GM19351 (cell line): ENCODE measurements at regions not wholly inside any gene's neighbourhood (a gene's known extent, or its start where the extent isn't known, plus 50 kb on each side); places are given as distances from the start of the nearest gene placed in this dataset.
"Not testable (repeated sequence)": the region's sequence is repeated elsewhere in the genome, so short reads cannot be mapped to it uniquely, and the experiment has no call there.

Source experiments
- ATAC-seq: cut with Tn5 transposase; IDR thresholded peaks from one replicate; pipeline ENCODE4 v1.9.1; 2021; ENCODE audit warnings: mild to moderate bottlenecking, moderate library complexity; ENCODE audit not compliant: unreplicated experiment

GRCh38 chr1:181253601-181254000 is 165.1 kb downstream of the IER5 start:
- ATAC-seq = not testable (repeated sequence)

DNA sequence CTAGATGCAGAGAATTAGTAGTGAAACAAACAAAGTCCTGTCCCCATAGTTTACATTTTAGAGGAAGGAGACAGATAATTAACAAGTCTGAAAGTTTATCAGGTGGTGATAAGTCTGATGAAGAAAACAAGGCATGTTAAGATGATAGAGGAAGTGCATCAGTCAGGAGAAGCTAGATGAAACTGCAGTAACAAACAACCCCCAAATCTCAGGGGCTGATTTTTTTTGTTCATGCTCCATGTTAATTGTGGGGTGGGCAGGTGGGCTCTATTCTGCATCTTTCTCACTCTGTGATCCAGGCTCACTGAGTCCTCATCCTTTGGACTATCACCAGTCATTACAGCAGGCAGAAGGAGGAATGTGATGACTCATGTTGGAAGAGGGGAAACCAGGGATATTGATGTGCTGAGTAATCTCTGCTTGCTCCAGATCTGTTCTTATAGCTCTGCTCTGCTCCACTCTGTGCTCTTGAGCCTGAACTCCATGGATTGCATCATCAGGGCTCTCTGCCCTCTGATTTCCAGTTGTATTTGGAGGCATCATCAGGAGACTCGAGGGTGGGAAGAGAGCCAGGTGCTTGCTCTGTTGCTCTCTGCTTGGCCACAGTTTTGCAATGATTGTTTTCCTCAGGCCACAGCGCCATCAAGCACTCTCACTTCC is 166.9 kb downstream of the IER5 start:
- no peak for ATAC-seq

GRCh38 chr1:181257117-181257516 is 168.6 kb downstream of the IER5 start:
- no peak for ATAC-seq

DNA sequence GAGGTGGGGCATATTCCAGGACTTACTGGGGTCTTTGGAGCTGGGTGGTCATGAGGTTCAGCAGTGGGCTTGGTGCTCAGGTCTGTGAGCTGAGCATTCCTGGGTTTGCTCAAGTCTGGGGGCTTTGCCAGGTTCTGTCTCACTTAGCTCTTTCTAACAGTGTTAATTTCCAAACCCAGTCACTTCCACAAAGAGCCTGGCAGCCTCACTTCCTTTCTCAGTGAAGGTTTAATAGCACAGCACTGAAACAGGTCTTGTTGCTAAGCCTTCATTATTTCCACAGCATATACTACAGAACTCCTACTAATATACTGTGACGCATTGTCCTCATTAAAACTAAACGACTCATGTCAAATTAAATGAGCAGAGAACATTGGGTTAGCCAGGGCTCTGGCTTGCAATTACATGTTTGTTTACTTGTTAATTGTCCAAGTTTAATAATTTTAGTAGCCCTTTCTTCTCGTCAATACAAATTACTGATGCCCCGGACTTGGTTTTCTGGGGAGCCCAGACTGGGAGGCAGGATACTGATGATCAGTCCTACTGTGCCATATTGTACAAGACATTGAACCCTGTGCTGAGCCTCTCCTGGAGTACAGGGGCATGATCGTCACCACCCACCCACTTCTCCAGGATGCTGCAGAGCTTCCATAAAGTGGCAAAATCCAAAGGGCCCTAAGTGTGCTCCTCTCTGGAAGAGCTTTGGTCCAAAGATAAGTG is 170.7 kb downstream of the IER5 start:
- ATAC-seq = no peak

DNA sequence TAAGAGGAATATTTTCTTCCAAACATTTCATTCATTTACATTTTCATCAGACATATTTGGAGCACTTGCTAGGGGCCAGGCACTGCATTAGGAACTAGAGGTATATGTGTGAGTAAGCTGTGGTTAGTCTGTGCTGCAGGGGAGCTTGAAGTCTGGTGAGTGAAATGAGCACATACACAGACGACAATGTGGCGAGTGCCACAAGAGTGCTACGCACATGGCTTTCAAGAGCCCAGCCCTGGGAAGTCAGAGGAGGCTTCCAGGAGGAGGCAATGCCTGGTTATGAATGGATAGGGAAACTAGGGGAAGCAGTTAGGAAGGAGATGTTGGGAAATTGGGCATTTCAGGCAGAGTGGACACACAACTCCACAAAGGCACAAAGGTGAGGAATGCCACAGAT is 171.8 kb downstream of the IER5 start:
- no peak for ATAC-seq

DNA sequence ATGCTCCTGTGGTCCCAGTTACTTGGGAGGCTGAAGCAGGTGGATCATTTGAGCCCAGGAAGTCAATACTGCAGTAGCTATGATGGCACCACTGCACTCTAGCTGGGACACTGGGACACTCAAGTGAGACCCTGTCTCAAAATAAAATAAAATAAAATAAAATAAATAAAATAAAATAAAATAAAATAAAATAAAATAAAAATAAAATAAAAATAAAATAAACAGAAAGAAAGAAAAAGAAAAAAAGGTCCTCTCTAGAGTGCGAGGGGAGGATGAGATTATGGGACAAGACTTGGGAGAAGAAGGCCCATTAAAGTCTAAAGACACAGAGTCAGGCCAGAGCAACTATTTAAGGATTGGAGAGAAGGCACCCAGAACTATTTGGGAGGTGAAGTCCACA is 172.5 kb downstream of the IER5 start:
- ATAC-seq = no peak

DNA sequence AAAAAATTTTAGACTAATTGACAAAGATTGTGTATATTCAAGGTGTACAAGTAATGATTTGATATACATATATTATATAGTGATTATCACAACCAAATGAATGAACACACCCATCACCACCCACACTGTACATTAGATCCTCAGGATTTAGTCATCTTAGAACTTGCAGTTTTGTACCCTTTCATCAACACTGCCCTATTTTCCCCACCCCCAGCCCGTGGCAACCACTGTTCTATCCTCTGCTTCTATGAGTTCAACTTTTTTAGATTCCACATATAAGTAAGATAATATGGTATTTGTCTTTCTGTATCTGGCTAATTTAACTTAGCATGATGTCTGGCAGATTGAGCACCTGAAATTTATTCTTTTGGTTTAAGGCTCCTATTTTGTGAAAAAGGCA is 173.6 kb downstream of the IER5 start:
- ATAC-seq = no peak

GRCh38 chr1:181263444-181263843 is 174.9 kb downstream of the IER5 start:
- ATAC-seq = no peak

DNA sequence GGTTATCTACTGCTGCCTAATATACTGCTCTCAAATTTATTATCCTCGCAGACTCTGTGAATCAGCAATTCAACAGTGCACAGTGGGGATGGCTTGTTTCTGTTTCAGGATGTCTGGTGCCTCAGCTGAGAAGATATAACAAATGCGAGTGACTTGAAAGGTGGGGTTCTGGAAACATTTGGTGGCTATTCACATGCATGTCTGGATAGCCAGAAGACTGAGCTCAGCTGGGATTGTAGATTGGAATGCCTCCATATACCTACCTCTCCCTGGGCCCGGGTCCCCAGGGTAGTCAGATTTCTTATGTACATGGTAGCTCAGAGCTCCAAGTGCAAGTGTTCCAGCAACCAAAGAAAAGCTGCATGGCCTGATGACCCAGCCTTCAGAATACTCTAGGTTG is 176.3 kb downstream of the IER5 start:
- ATAC-seq = no peak

GRCh38 chr1:181284978-181285377 is 196.5 kb downstream of the IER5 start:
- ATAC-seq = no peak

GRCh38 chr1:181295217-181295616 is 188.1 kb upstream of the CACNA1E start:
- no peak for ATAC-seq

DNA sequence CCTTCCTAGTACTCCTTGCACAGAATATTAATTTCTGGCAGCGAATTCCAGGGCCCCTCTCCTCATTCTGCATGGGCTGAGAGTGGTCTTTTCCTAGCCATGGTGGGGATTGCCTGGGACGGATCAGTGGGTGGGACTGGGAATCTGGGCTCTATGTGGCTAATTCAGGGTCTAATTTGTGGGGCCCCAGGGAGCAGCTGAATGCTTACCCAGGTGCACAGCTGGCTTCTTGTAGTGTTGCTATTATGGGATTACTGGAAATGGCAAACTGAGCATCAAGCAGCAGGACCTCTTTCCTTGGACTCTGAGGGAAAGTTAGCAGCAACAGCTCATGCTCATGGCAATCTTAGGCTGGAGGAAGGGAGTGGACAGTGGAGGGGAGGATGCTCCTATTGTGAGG is 187.1 kb upstream of the CACNA1E start:
- no peak for ATAC-seq

DNA sequence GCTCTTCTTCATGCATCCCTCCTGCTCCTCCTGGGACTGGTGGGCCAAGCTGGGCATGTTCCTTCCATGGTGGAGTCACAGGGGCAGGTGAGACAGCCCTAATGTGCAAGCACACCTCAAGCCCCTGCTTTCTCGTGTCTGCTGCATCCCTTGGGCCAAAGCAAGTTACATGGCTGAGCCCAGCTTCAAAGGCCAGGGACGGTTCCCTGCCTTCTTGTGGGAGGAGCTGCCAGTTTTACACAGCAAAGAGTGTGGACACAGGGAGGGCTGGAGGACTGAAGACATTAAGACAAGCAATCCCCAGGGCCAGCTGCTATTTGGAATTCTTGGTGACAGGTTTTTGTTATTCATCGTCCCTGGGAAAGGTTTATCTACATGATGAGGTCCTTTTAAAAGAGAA is 175.2 kb upstream of the CACNA1E start:
- no peak for ATAC-seq

DNA sequence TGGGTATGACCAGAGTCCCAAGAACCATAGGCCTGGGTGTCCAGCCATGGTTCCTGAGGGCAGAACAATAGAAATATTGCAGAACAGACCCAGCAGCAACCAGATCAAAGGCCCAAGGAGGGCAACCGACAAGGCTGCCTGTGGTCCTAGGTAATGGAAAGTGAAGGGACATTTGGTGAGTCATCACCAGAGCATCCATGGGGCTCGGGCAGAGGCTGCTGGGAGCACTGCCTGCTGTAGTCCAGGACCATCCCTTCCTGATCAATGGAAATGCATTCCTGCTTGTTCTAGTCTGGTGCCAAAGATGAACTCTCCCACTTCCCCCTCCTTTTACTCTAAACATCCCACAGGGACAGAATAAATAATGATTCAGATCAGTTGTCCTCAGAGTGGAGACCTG is 172.8 kb upstream of the CACNA1E start:
- no peak for ATAC-seq

DNA sequence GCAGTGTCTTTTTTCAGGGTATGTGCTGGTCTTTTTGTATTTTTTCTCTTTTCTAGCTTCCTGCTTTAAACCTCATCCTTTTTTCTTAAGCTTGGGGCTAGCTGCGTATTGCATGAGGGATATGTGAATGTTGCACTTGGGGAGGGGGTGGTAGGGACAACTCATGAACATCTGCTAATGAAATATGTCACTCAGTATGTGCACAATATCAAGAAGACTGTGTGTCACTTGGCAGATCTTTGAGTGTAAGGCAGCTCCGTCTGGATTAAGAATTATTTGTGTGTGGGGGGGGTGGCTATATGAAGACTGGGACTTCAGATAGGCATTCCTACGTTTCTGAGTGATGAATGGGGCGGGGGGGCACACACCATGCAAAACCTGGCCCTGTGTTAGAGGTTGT is 170.4 kb upstream of the CACNA1E start:
- no peak for ATAC-seq

DNA sequence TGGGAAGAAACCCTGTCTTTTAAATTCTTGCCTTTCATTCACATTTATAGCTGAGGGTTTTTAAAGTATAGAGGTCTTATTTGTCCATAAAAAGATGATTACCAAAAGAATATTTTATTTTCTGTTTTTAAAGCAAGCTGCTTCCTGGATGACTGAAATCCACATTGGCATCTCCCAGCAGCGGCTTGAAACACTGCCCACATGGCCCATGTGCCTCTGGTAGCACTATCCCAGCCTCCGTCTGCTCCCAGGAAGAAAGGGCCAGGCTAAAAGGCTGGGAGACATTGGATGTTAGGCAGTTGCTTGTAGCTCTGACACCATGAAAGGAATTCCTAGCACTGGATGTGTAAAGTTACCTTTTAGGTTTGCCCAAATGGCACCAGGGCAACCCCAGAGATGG is 169.9 kb upstream of the CACNA1E start:
- ATAC-seq = no peak

DNA sequence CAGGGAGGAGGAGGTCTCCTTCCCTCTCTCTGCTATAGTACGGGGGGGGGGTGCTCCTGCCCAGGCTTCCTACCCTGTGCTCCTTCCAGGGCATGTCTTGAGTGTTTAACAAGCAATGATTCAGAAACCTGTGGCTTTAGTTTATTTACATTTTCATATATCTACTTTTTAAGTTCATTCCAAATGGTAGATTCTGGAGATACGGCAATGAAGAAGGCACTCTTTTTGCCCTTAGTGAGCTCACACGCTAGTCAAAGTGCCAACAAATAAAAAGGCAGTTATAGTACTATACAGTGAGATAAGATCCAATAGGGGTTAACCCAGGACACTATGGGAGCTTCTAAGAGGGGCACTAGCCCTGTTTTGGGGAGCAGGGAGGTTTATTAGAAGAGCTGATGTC is 169.3 kb upstream of the CACNA1E start:
- ATAC-seq = no peak

DNA sequence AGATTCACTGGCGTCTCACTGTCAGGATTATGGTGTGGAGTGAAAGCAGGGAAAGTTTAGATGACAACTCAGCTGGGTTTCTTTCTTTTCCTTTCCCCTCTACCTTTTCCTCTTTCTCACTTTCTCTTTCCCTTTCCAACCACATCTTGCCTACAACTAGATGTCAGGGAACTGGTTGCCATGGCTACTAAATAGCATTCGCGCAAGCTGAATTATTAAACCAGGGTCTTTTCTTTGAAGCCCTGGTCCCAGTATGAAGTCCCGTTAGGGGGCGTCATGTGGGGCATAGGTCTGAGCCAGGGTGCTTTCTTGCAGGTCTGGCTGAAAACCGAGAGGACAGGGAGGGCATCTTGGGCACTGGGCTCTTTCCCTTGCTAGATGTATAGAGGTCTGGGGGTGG is 168.4 kb upstream of the CACNA1E start:
- ATAC-seq = no peak

DNA sequence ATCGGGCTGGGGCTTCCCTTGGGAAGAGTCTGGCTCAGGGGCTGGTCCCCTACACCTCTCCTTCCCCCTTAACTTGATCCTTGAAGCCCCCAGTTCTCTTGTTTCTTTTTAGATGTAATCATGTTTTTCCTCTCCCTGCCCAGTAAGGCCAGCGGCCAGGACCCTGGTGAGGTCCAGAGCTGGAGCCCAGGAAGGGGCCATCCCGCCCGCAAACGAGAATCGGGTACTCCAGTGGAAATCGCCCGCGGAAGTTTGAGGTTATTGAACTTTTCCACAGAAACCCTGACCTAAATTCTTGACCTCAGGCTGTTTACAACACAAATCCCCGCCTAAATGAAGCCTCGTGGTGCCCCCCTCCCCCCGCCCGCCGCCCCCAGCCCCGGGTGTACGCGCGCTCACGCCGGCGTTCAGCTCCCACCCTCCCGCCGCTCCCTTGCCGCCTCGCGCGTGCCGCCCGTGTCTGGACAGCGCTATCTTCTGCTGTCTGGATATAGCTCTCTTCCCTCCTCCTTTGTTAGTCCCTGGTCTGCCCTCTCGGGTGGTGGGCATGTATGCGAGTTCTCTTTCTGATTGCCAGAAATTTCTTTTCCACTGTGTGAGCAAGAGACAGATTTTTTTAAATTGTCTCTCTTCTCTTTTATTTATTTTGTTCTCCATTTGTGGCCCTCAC is 165.9 kb upstream of the CACNA1E start:
- no peak for ATAC-seq

DNA sequence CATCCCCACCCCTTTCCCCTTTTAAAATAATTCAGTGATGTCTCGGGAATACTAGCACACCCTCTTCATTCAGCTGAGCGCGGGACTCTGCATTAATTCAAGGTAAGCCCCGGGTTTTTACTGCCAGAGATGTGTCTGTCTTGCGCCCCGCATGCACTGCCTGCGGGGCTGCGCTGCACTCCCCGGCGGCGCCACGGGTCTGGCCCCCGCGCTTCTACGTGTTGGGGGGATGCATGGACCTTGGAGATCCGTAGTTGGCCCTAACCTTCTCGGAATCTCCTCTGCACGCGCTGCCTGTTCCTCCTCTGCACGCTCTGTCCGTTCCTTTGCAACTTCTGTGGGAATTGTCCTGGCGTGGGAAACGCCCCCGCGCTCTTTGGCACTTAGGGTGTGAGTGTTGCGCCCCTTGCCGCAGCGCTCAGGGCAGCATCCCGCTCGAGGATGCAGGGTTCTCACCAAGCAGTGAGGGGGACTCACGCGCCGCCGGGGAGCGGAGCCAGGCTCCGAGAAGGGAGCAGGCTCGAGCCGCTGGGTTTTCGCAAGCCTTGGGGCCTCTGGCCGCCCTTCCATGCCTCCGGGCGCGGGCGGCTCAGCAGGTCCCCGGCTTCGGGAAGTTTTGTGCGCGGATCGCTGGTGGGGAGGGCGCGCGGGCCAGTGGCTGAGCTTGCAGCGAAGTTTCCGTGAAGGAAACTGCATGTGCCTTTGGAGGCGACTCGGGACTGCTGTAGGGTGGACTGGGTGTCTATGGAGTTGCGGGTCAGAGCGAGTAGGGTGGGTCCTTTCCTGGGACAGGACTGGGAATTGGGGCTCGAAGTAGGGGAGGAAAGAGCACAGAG is 165.1 kb upstream of the CACNA1E start:
- no peak for ATAC-seq

DNA sequence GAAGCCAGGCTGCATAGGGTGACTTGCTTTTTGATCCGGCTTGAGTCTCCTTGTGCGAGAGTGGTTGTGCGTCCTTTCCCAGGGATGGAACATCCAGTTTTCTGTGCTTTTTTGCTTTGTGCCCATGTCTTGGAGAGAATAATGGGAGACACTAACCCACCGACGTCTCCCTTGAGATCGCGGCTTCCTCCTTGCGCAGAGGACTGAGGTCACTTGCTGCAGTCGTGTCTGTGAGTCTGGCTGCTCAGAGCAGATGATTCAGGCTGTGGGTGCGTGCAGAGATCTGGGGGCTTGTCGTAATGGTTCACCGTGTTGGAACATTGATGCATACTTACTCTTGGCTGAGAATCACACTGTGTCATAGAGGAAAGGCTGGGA is 164.5 kb upstream of the CACNA1E start:
- no peak for ATAC-seq
